ENCODE measurements at regions not wholly inside any gene's neighbourhood (a gene's known extent, or its start where the extent isn't known, plus 50 kb on each side); places are given as distances from the start of the nearest gene placed in this dataset.
A peak's percentile ranks its signal among the peaks of the same experiment; 100 is the strongest.

DNA sequence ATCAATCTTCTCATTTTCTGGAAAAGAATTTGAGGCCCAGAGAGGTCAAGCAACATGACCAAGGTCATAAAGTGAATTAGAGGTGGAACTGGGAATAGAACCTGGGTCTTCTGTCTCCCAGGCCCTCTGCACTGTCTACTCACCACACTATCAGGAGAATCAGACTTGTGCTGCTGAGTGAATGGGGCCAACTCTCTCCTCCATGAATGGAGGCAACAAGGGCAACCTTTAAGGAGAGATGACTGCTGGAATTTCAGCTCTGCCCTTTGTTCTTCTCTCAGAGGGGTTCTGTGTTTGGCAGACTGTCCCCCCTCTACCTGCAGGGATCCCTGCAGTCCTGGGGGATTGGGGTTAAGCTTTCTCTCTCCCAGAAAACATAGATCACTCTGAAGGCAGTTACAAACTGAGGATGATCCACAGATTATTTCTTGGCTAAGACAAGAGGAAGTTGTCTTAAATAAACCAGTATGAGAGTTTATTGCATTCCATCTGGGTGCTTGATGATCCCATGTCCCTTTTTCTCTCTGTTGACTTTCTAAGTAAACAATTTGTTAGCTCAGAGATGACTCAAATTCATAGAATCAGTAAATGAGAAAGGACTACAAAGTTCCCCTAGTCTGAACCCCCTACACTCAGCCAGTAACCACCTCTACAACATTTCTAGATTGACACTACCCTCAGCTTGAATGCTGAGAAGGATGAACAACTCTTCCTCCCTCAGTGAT, 99.0 kb upstream of the LIPC start (continued):
- TF ChIP-seq, protein P1, sequence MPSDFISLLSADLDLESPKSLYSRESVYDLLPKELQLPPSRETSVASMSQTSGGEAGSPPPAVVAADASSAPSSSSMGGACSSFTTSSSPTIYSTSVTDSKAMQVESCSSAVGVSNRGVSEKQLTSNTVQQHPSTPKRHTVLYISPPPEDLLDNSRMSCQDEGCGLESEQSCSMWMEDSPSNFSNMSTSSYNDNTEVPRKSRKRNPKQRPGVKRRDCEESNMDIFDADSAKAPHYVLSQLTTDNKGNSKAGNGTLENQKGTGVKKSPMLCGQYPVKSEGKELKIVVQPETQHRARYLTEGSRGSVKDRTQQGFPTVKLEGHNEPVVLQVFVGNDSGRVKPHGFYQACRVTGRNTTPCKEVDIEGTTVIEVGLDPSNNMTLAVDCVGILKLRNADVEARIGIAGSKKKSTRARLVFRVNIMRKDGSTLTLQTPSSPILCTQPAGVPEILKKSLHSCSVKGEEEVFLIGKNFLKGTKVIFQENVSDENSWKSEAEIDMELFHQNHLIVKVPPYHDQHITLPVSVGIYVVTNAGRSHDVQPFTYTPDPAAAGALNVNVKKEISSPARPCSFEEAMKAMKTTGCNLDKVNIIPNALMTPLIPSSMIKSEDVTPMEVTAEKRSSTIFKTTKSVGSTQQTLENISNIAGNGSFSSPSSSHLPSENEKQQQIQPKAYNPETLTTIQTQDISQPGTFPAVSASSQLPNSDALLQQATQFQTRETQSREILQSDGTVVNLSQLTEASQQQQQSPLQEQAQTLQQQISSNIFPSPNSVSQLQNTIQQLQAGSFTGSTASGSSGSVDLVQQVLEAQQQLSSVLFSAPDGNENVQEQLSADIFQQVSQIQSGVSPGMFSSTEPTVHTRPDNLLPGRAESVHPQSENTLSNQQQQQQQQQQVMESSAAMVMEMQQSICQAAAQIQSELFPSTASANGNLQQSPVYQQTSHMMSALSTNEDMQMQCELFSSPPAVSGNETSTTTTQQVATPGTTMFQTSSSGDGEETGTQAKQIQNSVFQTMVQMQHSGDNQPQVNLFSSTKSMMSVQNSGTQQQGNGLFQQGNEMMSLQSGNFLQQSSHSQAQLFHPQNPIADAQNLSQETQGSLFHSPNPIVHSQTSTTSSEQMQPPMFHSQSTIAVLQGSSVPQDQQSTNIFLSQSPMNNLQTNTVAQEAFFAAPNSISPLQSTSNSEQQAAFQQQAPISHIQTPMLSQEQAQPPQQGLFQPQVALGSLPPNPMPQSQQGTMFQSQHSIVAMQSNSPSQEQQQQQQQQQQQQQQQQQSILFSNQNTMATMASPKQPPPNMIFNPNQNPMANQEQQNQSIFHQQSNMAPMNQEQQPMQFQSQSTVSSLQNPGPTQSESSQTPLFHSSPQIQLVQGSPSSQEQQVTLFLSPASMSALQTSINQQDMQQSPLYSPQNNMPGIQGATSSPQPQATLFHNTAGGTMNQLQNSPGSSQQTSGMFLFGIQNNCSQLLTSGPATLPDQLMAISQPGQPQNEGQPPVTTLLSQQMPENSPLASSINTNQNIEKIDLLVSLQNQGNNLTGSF (CRISPR knock-in tag; IDR thresholded peaks at IDR 0.05) = no peak
- TF ChIP-seq EP300 (IDR thresholded peaks at IDR 0.05; ENCODE audit: low read depth in 2 of 2, low read length in 2 of 2) (peak in 1 of 2 experiments; percentile 64; a peak in 1 of 4 replicates), EP300 (CRISPR knock-in tag; IDR thresholded peaks at IDR 0.05; ENCODE audit: borderline replicate concordance) (no peak), ADNP (CRISPR knock-in tag; IDR thresholded peaks at IDR 0.05) (no peak), RBM39 (IDR thresholded peaks at IDR 0.05; ENCODE audit: low read depth, low read length, poor library complexity, severe bottlenecking) (no peak), HCFC1 (IDR thresholded peaks at IDR 0.05; ENCODE audit: low read depth, low read length) (no peak), ZNF20 (CRISPR knock-in tag; IDR thresholded peaks at IDR 0.05) (no peak), ELF1 (CRISPR knock-in tag; IDR thresholded peaks at IDR 0.05) (no peak), TEAD3 (CRISPR knock-in tag; optimal IDR thresholded peaks at IDR 0.05; ENCODE audit: borderline replicate concordance) (peak; percentile 48), ZNF660 (CRISPR knock-in tag; IDR thresholded peaks at IDR 0.05; ENCODE audit: borderline replicate concordance, low read depth) (no peak), ZBTB21 (CRISPR knock-in tag; IDR thresholded peaks at IDR 0.05) (0 out of 2 replicates have a peak, but pooled peaks have one; percentile 11), FOXA1 (IDR thresholded peaks at IDR 0.05) (0 out of 2 replicates have a peak, but pooled peaks have one; percentile 41), FOXA1 (CRISPR knock-in tag; IDR thresholded peaks at IDR 0.05) (no peak), CHD4 (IDR thresholded peaks at IDR 0.05; ENCODE audit: borderline replicate concordance, low read length) (peak; percentile 29; the same call in 1 of the 2 replicates), RCOR2 (CRISPR knock-in tag; IDR thresholded peaks at IDR 0.05) (no peak), RARA (CRISPR knock-in tag; IDR thresholded peaks at IDR 0.05) (peak; percentile 67), SAP130 (CRISPR knock-in tag; IDR thresholded peaks at IDR 0.05; ENCODE audit: low read depth) (peak; percentile 35; the same call in 1 of the 2 replicates), PHB2 (IDR thresholded peaks at IDR 0.05; ENCODE audit: partially characterized antibody) (no peak), ZNF12 (CRISPR knock-in tag; IDR thresholded peaks at IDR 0.05) (0 out of 2 replicates have a peak, but pooled peaks have one; percentile 23), RAD21 (CRISPR knock-in tag; IDR thresholded peaks at IDR 0.05) (no peak)
- TF ChIP-seq, protein P2, sequence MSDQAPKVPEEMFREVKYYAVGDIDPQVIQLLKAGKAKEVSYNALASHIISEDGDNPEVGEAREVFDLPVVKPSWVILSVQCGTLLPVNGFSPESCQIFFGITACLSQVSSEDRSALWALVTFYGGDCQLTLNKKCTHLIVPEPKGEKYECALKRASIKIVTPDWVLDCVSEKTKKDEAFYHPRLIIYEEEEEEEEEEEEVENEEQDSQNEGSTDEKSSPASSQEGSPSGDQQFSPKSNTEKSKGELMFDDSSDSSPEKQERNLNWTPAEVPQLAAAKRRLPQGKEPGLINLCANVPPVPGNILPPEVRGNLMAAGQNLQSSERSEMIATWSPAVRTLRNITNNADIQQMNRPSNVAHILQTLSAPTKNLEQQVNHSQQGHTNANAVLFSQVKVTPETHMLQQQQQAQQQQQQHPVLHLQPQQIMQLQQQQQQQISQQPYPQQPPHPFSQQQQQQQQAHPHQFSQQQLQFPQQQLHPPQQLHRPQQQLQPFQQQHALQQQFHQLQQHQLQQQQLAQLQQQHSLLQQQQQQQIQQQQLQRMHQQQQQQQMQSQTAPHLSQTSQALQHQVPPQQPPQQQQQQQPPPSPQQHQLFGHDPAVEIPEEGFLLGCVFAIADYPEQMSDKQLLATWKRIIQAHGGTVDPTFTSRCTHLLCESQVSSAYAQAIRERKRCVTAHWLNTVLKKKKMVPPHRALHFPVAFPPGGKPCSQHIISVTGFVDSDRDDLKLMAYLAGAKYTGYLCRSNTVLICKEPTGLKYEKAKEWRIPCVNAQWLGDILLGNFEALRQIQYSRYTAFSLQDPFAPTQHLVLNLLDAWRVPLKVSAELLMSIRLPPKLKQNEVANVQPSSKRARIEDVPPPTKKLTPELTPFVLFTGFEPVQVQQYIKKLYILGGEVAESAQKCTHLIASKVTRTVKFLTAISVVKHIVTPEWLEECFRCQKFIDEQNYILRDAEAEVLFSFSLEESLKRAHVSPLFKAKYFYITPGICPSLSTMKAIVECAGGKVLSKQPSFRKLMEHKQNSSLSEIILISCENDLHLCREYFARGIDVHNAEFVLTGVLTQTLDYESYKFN (CRISPR knock-in tag; conservative IDR thresholded peaks at IDR 0.05) = 0 out of 2 replicates have a peak, but pooled peaks have one; percentile 38
- TF ChIP-seq, protein P3, sequence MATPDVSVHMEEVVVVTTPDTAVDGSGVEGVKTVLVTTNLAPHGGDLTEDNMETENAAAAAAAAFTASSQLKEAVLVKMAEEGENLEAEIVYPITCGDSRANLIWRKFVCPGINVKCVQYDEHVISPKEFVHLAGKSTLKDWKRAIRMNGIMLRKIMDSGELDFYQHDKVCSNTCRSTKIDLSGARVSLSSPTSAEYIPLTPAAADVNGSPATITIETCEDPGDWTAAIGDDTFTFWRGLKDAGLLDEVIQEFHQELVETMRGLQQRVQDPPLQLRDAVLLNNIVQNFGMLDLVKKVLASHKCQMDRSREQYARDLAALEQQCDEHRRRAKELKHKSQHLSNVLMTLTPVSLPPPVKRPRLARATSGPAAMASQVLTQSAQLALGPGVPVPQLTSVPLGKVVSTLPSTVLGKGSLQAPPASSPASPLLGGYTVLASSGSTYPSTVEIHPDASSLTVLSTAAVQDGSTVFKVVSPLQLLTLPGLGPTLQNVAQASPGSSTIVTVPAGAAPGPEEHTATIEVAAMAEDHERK (CRISPR knock-in tag; IDR thresholded peaks at IDR 0.05; ENCODE audit: low read depth) = no peak
